Activated naive CD4-positive, alpha-beta T cell (primary cell): ENCODE measurements at regions not wholly inside any gene's neighbourhood (a gene's known extent, or its start where the extent isn't known, plus 50 kb on each side); places are given as distances from the start of the nearest gene placed in this dataset.
"Not testable (repeated sequence)": the region's sequence is repeated elsewhere in the genome, so short reads cannot be mapped to it uniquely, and the experiment has no call there.

Experiments used
- DNase-seq, 4 experiments: peaks; one replicate each; lab custom pipeline; 2025; lab: John Stamatoyannopoulos, UW

DNA sequence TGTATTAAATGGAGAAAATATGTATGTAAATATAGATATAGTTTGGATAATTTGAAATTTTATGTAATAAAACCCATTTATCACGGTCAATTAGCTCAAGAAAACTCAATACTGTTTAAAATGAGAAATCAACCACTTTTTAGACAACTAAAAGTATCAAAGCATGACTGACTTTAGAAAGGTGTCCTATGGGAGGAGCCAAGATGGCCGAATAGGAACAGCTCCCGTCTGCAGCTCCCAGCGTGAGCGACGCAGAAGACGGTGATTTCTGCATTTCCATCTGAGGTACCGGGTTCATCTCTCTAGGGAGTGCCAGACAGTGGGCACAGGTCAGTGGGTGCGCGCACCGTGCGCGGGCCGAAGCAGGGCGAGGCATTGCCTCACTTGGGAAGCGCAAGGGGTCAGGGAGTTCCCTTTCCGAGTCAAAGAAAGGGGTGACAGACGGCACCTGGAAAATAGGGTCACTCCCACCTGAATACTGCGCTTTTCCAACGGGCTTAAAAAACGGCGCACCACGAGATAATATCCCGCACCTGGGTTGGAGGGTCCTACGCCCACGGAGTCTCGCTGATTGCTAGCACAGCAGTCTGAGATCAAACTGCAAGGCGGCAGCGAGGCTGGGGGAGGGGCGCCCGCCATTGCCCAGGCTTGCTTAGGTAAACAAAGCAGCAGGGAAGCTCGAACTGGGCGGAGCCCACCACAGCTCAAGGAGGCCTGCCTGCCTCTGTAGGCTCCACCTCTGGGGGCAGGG is 182.8 kb upstream of the NECTIN3 start:
- not testable (repeated sequence) for DNase-seq

DNA sequence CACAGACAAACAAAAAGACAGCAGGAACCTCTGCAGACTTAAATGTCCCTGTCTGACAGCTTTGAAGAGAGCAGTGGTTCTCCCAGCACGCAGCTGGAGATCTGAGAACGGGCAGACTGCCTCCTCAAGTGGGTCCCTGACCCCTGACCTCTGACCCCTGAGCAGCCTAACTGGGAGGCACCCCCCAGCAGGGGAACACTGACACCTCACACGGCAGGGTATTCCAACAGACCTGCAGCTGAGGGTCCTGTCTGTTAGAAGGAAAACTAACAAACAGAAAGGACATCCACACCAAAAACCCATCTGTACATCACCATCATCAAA is 182.3 kb upstream of the NECTIN3 start:
- DNase-seq: not testable (repeated sequence)

DNA sequence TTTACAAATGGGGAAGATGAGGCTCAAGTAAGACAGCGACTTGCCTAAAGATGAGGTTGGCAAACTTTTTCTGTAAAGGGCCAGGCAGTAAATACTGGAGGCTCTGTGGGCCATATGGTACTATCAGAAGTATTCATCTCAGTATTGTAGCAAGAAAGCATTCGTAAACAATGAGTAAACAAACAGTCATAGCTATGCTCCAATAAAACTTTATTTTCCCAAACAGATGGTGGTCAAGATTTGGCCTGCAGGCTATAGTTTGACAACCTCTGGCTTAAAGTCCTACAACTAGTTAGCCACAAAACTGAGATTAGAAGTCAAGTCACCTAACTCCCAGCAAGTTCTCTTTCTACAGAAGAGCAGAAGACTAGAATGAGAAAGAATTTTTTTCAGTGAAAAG is 177.0 kb upstream of the NECTIN3 start:
- no peak for DNase-seq

DNA sequence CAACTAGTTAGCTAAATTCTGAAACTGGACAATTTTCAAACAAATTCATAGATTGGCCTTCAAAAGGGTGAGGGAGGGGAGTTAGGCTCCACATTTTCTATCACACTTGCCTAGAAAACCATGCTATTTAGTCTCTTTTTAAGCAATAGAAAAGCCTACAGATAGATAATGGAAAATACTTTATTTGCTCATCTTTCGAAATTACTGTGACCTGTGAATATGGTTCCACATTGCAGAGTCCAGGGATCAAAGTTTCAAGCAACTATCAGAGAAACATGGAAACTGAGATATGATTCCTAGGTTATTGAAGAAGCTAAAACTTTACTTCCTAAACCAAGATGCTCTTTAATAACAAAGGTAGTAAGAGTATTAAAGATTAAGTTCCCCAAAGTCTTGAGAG is 176.6 kb upstream of the NECTIN3 start:
- DNase-seq: no peak

DNA sequence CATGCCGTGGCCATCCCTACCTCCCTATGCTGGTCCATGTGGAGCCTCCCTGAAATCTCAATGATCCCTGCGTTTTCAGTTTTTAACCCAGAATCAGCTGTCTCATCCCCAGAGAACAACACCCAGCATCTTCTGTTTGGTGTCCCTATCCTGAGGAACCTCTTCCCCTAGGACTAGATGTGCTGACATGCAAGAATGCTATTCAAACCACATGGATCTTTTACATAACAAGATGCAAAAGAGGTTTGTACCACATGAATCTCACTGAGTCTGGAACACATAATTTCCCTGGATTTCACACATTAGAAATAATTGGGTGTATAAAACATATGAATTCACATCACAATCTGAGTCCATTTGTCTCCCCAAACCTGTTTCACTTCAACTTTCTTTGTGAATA is 174.6 kb upstream of the NECTIN3 start:
- DNase-seq: no peak

DNA sequence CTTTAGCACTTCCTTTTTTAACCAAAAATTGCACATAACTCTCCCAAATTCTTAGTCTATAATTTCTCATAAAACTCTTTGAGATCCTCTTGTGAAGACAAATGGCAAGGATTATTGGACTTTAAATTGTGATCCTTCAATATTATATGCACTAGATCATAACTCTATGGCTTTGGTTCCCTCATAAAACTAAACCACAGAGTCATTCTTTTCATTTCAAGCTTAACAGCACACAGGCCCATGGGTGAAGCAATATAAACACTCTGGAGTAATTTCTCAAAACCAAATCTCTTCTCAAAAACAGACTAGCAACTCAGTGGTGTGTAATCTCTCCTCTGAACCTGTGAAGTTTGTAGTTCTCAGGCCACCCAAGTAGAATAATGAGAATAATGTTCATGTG is 171.0 kb upstream of the NECTIN3 start:
- no peak for DNase-seq

DNA sequence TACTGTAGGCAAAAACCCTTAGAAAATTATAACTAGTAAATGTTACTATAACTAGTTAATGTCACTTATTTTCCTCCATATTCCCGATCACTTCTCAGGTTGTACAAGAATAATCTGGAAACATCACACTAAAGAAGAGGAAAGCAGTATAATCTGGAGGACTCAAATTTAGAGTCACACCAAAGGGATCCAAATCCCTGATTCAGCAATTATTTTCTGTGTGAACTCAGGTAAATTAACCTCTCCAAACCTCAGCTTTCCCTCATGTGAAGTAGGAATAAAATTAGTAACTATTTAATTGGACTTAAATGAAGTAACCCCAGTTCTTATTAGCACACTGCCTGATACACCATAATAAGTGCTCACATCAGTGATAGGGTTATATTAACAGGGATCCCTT is 170.1 kb upstream of the NECTIN3 start:
- DNase-seq: no peak

DNA sequence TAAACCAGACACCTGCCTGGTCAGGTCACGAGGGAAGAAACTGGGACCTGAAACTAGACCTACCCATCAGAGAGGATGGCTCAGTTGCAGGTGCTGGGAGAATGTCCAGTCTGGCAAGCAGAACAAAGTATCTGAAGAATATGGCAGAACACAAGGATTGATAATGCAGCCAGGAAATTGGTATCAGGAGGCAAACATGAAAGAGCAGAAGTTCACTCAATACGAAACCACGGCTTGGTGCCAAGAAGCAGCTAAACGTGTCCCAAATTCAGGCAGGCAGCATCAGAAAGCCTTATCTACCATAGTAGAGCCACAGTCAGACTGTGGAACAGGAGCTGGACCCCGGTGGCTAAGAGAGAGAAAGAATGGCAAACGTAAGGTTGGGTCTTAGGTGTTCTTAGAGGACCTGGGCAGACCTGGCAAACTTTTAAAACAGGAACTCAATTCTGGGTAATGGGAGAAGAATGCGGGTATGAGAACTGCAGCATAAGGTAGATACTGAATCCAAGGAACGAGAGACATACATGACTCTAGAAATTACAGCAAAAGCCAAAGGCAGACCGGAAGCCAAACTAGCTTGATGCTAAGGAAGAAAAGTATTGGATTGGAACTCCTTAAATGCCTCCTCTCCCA is 169.0 kb upstream of the NECTIN3 start:
- no peak for DNase-seq

DNA sequence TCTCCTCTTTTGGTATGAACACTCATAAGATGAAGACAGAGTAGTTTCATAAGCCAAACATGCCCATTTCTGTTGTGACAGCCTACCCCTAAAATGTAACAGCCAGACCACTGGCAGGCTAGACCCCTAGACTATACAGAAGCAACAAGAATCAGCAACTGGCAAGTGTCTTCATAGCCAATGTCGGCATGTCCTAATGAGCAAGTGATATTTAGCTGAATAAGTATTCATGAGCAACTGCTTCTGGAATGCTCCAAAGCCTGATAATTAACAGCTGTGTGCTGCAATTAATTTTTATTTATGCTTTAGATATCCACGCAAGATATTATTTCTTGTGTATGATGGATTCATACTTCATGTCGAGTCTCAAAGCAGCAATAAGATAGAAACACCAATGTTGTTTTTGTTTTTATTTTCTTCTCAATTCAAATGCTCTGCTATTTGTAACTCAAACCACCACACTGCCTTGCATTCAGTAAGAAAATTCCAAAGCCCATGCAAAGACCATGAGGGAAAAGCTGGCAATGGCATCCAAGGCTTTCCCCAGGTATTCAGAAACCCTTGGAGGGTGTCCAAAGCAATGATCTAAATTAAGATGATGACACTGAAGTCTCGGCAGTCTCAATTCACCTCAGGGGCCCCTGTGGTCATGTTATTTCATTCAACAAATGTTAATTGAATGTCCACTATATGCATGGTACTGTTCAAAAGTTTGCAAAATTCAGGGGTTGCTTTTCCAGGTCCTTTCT is 167.7 kb upstream of the NECTIN3 start:
- DNase-seq: no peak

DNA sequence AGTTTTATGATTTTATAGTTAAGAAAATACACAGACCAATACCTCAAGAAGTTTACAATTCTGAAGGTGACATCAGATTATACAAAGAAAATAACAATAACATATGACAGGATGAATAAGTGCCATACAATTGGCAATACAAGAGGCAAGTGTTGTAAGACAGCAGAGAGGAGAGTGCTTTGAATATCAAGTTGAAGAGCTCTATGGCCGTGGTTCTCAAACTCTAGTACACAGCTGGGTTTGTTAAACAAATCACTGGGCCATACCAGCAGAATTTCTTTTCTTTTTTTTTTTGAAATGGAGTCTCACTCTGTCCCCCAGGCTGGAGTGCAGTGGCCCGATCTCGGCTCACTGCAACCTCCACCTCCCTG is 167.1 kb upstream of the NECTIN3 start:
- DNase-seq: no peak

DNA sequence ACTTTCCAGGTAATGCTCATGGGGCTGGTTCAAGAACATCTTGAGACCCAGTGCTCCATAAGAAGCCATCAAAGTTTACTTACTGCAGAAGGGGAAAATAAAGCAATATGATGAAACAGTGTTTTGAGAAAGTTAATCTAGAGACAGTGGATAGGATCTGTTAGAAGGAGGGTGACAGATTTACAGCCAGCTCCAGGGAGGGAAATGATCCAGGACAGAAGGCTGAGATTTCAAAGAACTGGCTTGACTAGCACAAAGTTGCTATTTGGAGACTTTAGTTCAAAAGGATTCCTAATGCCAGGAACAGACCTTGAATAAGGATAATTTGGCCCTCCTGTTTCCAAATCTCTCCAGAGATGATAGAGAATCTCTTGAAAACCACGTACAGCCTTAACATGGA is 166.5 kb upstream of the NECTIN3 start:
- no peak for DNase-seq

DNA sequence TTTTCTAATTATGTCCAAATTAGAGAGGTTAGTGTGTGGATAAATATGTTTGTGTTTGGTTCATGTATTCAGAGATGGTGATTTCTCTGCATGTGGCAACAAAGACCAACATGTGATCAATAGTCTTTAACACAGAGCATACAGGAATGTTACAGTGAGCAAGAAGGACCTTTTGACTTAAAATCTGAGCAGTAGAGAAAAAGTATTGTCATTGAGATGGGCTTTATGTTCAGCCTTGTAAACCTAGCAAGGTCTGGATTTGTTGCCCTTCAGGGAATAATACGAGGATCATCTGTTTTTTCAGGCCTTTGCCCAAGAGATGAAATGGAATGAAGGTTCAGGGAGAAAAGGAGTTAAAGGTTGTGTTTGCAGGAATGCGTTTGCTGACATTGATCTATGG is 161.8 kb upstream of the NECTIN3 start:
- DNase-seq: no peak

DNA sequence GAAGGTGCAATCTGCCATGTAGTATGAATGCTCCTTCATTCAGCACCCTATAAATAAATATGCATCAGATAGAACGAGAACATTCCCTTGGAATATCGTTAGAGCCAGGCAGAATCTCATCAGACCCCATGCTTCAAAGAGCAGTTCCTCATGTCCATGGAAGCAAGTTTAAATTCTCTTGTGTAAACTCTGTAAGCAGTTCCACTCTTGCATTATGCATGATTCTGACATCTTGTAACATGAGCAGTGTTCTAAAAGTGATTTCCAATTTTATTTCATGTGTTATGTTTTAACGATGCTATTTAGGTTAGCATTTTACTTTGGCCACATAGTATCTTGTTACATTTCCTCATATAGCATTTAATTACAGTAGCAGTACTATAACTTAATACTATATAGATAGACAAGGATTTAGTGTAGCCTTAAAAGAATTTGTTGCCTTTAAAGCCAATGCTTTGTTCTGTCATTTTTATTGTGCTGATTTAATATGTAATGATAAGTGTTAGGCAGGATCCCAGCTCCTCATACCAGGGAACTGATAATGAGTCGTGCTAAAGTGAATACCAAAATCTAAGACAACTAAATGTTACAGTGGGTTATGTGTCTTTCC is 161.2 kb upstream of the NECTIN3 start:
- DNase-seq: no peak

DNA sequence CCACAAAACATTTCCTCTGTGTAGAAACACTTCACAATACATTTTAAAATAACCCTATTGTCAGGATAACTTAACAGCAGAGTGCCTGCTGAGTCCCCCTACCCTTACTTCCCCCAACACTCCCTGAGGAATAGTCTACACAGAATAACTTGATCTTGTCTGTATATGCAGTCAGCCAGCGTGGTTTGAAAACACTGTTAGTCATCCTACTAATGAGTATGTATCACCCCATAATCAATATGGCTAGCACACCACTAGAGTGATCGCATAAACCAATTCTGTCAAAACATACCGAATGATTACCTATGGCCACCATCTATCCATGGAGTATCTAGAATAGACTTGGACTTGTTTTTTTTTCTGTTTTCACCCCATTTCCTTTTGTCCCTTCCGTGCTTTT is 152.7 kb upstream of the NECTIN3 start:
- no peak for DNase-seq

DNA sequence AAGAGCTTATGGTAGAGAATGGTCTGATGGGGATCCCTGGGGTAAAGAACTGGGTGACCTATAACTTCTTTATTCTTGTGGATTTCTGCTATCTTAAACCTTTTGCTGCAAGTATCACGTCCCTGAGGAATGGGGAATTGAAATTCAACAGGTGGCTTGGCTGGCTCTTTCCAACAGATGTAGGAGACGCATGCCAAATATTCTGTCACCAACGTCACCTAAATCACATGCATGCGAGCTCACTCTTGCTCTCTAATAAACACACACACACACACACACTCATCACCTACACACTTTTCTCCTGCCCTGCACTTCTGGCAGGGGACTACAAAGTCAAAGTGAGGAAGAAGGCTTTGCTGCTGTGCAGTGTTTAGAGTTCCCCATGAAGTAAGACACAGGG is 145.8 kb upstream of the NECTIN3 start:
- DNase-seq: no peak

DNA sequence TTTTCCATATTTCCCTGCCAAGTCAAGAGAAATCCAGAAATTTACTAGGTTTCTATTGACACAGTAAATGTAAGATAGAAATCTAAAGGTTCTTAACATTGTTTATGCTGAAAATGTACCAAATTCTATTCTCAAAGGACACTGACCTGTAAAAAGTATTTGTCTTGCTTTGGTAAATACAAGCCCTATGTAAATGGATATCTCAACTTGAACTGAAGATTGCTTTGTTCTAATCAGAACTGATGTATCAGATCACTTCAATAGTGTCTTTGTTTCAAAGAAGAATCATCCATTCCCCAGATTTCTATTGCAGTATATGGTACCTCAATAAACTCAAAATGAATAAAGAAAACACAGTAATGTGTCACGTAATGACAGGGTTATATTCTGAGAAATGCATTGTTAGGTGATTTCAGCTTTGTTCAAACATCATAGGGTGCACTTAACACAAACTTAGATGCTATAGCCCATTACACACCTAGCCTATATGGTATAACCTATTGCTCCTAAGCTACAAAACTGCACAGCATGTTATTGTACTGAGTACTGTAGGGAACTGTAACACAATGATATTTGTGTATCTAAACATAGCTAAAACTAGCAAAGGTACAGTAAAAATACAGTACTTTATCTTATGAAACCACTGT is 143.5 kb upstream of the NECTIN3 start:
- DNase-seq: no peak

DNA sequence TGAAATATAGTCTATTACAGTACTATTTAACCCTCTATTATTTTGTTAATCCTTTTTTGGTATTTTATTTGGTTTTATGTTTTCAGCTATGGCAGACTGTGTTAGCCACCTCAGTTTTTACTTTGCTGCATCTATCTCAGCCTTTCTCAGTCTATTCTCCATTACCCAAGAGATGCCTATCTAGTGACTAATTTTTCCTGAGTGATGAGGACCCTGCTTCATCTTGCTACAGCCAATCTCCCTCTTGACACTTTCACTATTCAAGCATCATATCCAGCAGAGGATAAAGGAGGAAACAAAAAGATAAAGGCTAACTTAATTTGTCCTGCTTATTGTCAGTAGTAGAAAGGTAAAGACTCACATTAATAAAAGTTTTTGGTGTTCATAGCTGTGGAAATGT is 141.8 kb upstream of the NECTIN3 start:
- no peak for DNase-seq

DNA sequence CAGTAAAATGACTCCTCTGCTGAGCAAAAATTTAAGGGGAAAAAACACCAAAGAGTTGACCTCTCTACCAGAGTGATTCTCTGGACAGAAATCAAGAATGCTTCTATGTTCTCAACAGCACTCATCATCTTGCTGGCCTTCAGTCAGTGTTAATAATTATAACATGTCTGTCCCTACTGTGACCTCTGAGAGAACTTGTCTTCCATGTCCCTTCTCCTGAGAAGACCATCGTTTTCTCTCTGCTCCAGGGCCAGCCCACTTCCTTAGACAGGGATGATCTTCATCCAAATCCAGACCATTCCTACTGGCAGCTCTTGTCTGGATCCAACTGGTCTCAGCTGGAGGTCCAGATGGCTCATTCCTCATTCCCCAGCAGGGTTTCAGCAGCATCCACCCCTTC is 139.0 kb upstream of the NECTIN3 start:
- no peak for DNase-seq

DNA sequence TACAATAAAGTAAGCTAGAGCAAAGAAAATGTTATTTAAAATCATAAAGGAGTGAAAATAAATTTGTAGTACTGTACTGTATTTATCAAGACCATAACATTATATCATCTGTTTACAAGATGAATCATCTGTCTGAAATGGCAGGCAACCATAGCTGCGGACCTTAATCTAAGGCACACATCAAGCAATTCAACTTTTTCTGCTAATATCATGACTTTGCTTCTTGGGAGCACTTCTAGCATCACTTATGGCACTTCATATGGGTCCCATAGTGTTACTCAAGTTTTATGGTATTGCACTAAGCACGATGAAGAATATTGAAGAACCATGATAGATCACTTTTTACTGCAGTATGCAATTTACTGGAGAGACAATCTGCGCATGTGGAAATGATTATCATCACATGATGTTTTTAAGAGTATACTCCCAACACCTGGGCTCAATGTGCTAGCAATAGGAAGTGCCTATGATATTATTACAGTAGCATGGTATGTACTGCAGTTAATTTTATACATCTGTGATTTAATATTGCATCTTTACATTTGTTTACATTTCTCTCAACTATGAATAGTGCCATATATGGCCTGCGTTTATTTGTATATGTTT is 137.7 kb upstream of the NECTIN3 start:
- no peak for DNase-seq

DNA sequence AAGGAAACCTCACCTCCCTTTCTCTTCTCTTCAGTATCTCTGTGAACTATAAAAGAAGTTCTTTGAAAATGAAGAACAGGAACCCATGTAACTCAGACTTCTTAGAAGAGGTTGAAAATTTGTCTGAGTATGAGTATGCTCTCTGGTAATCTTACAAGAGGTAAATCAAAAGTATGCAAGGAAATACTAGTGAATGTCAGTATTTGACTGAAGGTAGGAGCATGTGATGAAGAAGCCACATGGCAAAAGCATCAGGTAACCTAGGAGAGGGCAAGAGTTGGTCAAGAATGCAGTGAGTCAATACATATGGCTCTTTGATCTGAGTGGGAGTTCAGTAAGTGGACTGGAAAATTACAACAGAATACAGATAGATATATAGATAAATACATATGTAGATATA is 133.0 kb upstream of the NECTIN3 start:
- no peak for DNase-seq

DNA sequence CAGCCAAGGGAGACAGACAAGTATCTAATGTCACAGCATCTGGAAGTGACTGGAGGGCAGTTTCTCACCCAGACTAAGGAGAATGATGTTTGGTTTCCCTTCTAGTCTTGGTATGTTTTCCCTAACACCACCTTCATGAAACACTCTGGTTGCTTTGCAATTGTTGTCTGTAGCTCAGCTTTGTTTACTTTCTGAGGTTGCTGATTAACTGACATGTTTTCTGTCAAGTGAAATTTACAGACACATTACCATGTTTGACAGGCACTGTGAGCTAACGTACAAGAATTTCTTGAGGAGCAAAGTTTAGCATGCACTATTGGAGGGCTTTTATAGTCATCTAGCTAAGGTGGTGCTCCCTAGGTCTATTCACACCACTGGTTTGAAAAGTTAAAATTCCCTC is 131.6 kb upstream of the NECTIN3 start:
- no peak for DNase-seq

DNA sequence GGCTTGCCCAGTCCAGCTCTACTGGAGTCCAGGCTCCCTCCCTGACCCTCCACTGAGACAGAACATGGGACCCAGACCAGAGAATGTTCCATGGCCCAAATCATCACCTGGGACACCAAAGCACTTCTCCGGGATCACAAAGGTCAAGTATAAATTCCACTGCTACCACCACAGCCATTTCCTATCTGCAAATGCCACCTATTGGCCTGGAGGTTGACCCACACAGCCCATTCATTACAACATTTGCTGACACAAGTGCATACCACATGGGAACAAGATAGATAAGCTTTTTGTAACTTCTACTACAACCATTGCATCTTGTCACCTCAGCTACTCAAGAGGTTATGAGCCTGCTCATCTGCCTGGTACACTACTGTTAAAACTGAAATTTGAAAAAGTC is 126.8 kb upstream of the NECTIN3 start:
- no peak for DNase-seq
